ENCODE measurements at regions not wholly inside any gene's neighbourhood (a gene's known extent, or its start where the extent isn't known, plus 50 kb on each side); places are given as distances from the start of the nearest gene placed in this dataset.

GRCh38 chr14:101623685-101624444, 62.6 kb downstream of the DIO3 start:
- Histone ChIP-seq H3K79me2 (ENCODE audit: control insufficient read depth, insufficient read depth, low read length) (no peaks in the 10 kb centered on the region), H3K4me2 (ENCODE audit: insufficient read depth, low read length) (no peak overlapping the region), H3K27ac (ENCODE audit: insufficient read depth, low read depth, low read length) (no peak overlapping the region), H3K9ac (replicated peaks; ENCODE audit: extremely low read depth, insufficient read depth, low read length) (no peak overlapping the region), H3K4me3 (replicated peaks in 1 of 3; ENCODE audit: insufficient read depth in 1 of 3, low read depth in 1 of 3, low read length in 3 of 3) (no peak overlapping the region), H3K27me3 (ENCODE audit: control insufficient read depth in 2 of 2, insufficient read depth in 2 of 2, low read length in 2 of 2) (no peaks in the 10 kb centered on the region), H3K4me1 (ENCODE audit: control insufficient read depth, extremely low read depth, insufficient read depth, low read length) (peaks cover 2% of the 10 kb centered on the region), H4K20me1 (replicated peaks; ENCODE audit: control insufficient read depth, extremely low read depth, insufficient read depth, low read length) (no peaks in the 10 kb centered on the region), H2AFZ (ENCODE audit: low read depth, low read length) (no peak overlapping the region), H3K9me1 (replicated peaks; ENCODE audit: control insufficient read depth, extremely low read depth, insufficient read depth, low read length) (no peaks in the 10 kb centered on the region), H3K36me3 (ENCODE audit: control insufficient read depth in 2 of 2, extremely low read depth in 1 of 2, insufficient read depth in 2 of 2, low read length in 2 of 2) (no peaks in the 10 kb centered on the region), H3K9me3 (replicated peaks; ENCODE audit: control insufficient read depth, insufficient read depth, low read length) (no peaks in the 10 kb centered on the region)
- intact Hi-C loops (cut with micrococcal nuclease) = no loop called here
- CTCF ChIA-PET = no interaction called here
- DNase-seq (ENCODE audit: low read depth, low spot score) = no peak
- no peak for TF ChIP-seq GATA2 (IDR thresholded peaks at IDR 0.05; ENCODE audit: insufficient read depth, insufficient read length, low read depth, low read length)
- TF ChIP-seq POLR2A (IDR thresholded peaks at IDR 0.05; ENCODE audit: low read depth, low read length) = no peak
- no peak for TF ChIP-seq FOS (IDR thresholded peaks at IDR 0.05; ENCODE audit: borderline replicate concordance, insufficient read depth, low read length)
- no peak for TF ChIP-seq EZH2 (IDR thresholded peaks at IDR 0.05; ENCODE audit: borderline replicate concordance, low read depth, low read length, severe bottlenecking)
- FAIRE-seq = no peak
- dilution Hi-C loops (cut with MboI; ENCODE audit: extremely low pct_ligation_motif_present, low sequenced_read_pairs) = no loop called here
- no TSS peak for BruUV-seq (replicated peaks)
- POLR2A ChIA-PET = no interaction called here

- Histone ChIP-seq H4K20me1 (replicated peaks; ENCODE audit: control insufficient read depth, extremely low read depth, insufficient read depth, low read length) (no peaks in the 10 kb centered on the region), H3K79me2 (ENCODE audit: control insufficient read depth, insufficient read depth, low read length) (no peaks in the 10 kb centered on the region), H3K27me3 (ENCODE audit: control insufficient read depth in 2 of 2, insufficient read depth in 2 of 2, low read length in 2 of 2) (no peaks in the 10 kb centered on the region), H3K36me3 (ENCODE audit: control insufficient read depth in 2 of 2, extremely low read depth in 1 of 2, insufficient read depth in 2 of 2, low read length in 2 of 2) (no peaks in the 10 kb centered on the region), H3K4me3 (replicated peaks in 1 of 3; ENCODE audit: insufficient read depth in 1 of 3, low read depth in 1 of 3, low read length in 3 of 3) (no peak overlapping the region), H3K9me3 (replicated peaks; ENCODE audit: control insufficient read depth, insufficient read depth, low read length) (no peaks in the 10 kb centered on the region), H3K4me1 (ENCODE audit: control insufficient read depth, extremely low read depth, insufficient read depth, low read length) (peaks cover 2% of the 10 kb centered on the region), H3K27ac (ENCODE audit: insufficient read depth, low read depth, low read length) (no peak overlapping the region), H3K9ac (replicated peaks; ENCODE audit: extremely low read depth, insufficient read depth, low read length) (no peak overlapping the region), H3K4me2 (ENCODE audit: insufficient read depth, low read length) (no peak overlapping the region), H2AFZ (ENCODE audit: low read depth, low read length) (no peak overlapping the region), H3K9me1 (replicated peaks; ENCODE audit: control insufficient read depth, extremely low read depth, insufficient read depth, low read length) (no peaks in the 10 kb centered on the region)
- DNase-seq (ENCODE audit: low read depth, low spot score) (no peak), FAIRE-seq (no peak)
- TF ChIP-seq POLR2AphosphoS5 (IDR thresholded peaks at IDR 0.05; ENCODE audit: insufficient read depth, low read depth, low read length) (no peak), GATA2 (IDR thresholded peaks at IDR 0.05; ENCODE audit: insufficient read depth, insufficient read length, low read depth, low read length) (no peak), EZH2 (IDR thresholded peaks at IDR 0.05; ENCODE audit: borderline replicate concordance, low read depth, low read length, severe bottlenecking) (no peak), CTCF (IDR thresholded peaks at IDR 0.05; ENCODE audit: extremely low read depth in 1 of 2, insufficient read depth in 1 of 2, low read depth in 1 of 2, low read length in 2 of 2) (no peak), MYC (IDR thresholded peaks at IDR 0.05; ENCODE audit: low read depth, low read length) (no peak), POLR2A (IDR thresholded peaks at IDR 0.05; ENCODE audit: low read depth, low read length) (no peak), JUN (IDR thresholded peaks at IDR 0.05; ENCODE audit: borderline replicate concordance, insufficient read depth, insufficient read length, low read depth) (no peak), FOS (IDR thresholded peaks at IDR 0.05; ENCODE audit: borderline replicate concordance, insufficient read depth, low read length) (no peak)
- BruUV-seq (replicated peaks) = no TSS peak
- ChIA-PET POLR2A (no interaction called here), CTCF (no interaction called here)
- intact Hi-C loops (cut with micrococcal nuclease) = no loop called here
- dilution Hi-C loops (cut with MboI; ENCODE audit: extremely low pct_ligation_motif_present, low sequenced_read_pairs) = no loop called here
Observed at GRCh38 chr14:101624536-101624935, 63.2 kb downstream of the DIO3 start.

Data from endothelial cell of umbilical vein (primary cell).